ENCODE measurements at regions not wholly inside any gene's neighbourhood (a gene's known extent, or its start where the extent isn't known, plus 50 kb on each side); places are given as distances from the start of the nearest gene placed in this dataset.

GRCh38 chr4:184553891-184554290 lies 79.5 kb upstream of the IRF2 start:
- TF ChIP-seq CTCF (IDR thresholded peaks at IDR 0.05): no peak
- no peak for TF ChIP-seq EP300 (IDR thresholded peaks at IDR 0.05)
